HG02973 (cell line): ENCODE measurements at regions not wholly inside any gene's neighbourhood (a gene's known extent, or its start where the extent isn't known, plus 50 kb on each side); places are given as distances from the start of the nearest gene placed in this dataset.
"Not testable (repeated sequence)": the region's sequence is repeated elsewhere in the genome, so short reads cannot be mapped to it uniquely, and the experiment has no call there.

Experiments
- ATAC-seq: cut with Tn5 transposase; IDR thresholded peaks from one replicate; pipeline ENCODE4 v1.9.1; 2021; ENCODE audit warnings: moderate library complexity; ENCODE audit not compliant: unreplicated experiment

- ATAC-seq = no peak
These were observed 98.4 kb upstream of the C9orf72 start for GRCh38 chr9:27671636-27672035.

- no peak for ATAC-seq
These were observed 99.4 kb upstream of the C9orf72 start for GRCh38 chr9:27672718-27673117.

DNA sequence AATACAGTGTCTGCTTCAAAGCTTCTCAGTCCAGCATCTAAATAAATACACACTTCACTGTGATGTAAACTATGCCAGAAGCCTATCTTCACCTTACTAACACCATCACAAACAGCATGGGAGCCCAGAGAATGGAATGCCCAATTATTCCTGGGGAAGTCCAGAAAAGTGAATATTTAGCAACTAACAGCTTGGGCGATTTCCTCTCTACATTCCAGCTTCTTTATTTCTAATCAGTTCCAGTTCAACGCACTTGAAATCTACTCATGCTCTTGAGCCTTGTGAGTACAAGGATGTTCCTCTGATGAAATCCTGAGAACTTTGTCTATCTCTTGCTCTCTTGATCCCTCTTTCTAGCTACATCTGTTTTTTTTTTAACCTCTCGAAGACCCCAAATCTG, 100.4 kb upstream of the C9orf72 start:
- no peak for ATAC-seq

- no peak for ATAC-seq
These were observed 102.1 kb upstream of the C9orf72 start for GRCh38 chr9:27675354-27675753.

DNA sequence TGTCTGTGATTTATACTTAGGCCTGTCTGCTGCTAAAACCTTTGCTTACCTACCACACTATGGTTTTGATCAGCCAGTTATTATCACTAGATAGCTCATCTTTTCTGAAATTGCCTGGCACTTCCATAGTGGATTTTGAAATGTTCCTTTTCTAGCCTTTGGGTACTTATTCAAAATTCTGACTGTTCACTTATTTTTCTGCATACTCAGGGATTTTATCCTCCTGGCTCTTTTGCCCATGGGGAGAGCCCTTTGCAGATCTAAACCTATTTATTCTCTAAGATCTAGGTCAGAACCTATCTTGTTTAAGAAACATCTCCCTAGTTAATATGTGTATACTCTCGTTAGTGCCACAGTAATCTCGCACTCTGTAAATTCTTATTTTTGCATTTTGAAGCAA, 103.5 kb upstream of the C9orf72 start:
- ATAC-seq = no peak

DNA sequence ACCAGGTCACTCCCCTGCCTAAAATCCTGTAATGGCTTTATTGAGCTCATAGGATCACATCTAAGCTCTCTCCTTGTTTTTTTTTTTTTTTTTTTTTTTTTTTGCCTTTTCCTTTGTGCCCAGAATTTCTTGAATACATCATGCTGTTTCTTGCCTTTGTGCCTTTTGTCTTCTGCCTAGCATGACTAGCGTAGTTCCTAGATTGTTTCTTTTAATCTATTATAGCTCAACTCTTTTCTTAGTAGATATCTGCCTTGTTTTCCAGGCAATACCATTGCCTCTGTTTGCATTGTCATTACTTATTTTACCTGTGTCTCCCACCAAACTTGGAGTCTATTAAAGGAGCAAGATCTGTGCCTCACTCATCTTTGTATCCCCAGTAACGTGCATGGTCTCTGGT, 106.1 kb upstream of the C9orf72 start:
- no peak for ATAC-seq

DNA sequence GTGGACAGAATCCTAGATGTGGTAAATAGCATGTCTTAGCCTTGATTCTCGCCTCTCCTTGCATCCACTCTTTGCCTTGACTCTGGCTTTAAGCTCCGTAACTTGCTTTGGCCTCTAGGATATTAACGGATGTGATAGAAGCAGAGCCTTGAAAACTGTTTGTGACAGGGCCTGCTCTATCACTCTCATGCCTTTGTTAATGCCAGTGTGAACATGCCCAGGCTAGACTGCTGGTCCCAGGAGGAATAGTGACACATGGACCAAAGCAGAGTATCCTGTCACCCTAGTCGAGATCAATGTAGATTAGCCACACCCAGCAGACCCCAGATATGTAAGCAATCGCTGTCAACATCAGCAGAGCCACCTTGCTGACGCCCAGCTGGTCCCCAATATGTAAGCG, 109.9 kb upstream of the C9orf72 start:
- ATAC-seq = no peak

DNA sequence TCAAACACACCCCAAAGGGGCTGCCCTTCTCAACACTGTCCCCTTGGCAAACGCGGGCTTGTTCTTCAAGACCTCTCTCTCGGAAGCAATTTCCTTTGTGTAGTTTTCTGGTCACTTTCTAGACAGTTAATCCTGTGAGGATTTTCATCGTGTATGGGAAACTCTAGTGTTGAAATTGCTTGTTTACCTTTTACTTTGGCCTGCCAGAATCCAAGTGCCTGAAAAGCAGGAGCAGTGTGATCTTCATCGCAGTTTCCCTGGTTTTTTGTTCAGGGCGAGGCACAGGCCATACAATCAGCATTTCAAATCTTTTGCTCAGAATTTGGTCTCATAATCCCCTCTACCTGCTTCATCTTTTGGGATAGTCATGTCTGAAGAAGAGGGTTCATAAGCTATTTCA, 115.7 kb upstream of the C9orf72 start:
- no peak for ATAC-seq

DNA sequence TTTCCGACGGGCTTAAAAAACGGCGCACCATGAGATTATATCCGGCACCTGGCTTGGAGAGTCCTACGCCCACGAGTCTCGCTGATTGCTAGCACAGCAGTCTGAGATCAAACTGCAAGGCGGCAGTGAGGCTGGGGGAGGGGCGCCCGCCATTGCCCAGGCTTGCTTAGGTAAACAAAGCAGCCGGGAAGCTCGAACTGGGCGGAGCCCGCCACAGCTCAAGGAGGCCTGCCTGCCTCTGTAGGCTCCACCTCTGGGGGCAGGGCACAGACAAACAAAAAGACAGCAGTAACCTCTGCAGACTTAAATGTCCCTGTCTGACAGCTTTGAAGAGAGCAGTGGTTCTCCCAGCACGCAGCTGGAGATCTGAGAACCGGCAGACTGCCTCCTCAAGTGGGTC, 117.5 kb upstream of the C9orf72 start:
- not testable (repeated sequence) for ATAC-seq

- no peak for ATAC-seq
These were observed 126.3 kb upstream of the C9orf72 start for GRCh38 chr9:27699621-27700020.

- ATAC-seq = no peak
These were observed 127.7 kb upstream of the C9orf72 start for GRCh38 chr9:27701016-27701415.

DNA sequence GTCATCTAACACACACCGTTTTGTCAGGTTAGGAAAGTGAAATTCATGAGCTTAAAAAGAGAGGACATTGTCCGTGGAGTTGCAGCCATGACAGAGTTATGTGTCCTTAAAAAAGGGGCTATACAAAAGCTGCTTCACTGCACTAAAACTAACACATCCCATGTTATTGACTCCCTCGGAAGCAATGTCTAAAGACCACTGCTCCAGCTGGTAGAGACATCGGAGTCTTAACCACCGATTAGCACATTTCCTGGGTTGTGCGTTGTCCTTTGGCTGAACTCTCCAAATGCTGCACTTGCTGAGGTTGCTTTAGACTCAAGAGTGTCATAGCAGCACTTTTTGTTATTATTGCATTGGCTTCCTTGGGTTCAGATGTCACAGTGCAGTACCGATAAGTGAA, 128.3 kb upstream of the C9orf72 start:
- no peak for ATAC-seq

DNA sequence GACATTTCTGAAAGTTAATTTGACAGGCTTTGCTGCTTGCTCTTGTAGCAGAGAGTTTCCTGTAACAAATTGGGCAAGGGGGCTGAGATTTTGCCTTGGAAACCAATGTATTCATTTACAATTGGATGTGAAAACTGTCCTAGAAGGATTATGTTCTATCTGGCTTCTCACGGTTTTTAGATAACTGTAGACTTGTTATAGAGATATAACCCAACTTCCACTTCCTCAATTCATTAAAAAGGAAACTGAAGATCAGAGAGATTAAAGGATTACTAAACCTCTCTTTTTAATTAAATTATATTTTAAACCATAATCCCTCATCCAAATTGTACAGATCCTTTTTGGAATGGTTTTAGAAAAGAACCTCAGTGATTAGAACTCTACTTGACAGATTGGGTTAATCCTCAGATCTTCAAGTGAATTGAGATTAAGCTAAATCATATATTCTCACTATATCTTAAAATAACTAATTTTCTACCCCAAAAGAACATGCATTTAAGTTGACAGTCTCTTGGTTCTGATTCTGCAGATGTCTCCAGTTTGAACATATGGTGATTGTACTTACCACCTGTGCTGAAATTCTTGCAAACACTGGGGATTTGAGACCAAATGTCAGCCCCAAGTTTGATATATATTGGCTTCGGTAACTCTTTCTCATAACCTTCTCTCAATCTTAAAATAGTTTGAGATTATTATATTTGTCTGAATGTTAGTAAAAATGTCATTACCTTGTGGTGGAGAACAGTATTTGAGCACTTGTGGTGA, 130.1 kb upstream of the C9orf72 start:
- ATAC-seq = no peak

- no peak for ATAC-seq
These were observed 138.0 kb upstream of the C9orf72 start for GRCh38 chr9:27711241-27711640.

- no peak for ATAC-seq
These were observed 139.5 kb upstream of the C9orf72 start for GRCh38 chr9:27712806-27713205.

DNA sequence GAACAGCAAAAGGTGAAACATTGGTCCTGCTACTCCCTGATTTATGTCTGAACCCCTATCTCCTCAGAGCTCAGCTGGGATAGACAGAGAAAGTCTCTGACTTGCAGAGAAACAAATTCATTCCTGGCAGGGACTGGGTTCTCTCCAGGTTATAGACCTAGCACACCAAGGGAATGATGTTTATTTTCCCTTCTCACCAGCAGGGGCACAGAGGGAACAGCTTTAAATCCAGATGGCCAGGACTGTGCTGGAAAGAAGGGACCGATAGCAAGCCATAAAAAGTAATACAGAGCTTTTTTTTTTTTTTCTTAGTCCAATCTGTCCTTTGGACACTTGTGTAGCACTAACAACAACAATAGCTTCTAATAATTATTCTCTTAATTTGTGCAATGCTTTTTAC, 141.1 kb upstream of the C9orf72 start:
- no peak for ATAC-seq

- ATAC-seq = no peak
These were observed 142.4 kb upstream of the C9orf72 start for GRCh38 chr9:27715651-27716050.

GRCh38 chr9:27717991-27718390, 144.7 kb upstream of the C9orf72 start:
- ATAC-seq = no peak

DNA sequence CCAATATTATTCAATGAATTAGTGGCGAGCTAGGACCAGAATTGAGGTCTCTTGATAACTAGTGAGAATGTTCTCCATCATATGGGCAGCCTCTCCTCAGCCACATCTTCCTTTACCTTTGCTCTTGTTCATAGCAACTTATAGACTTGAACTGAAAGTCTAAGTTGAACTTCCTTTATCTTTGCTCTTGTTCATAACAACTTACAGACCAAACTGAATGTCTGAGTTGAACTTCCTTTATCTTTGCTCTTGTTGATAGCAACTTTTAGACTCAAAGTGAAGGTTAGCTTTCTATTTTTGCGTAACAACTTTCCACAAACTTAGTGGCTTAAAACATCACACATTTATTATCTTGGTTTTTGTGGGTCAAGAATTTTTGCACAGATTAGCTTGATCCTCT, 146.4 kb upstream of the C9orf72 start:
- ATAC-seq = no peak

DNA sequence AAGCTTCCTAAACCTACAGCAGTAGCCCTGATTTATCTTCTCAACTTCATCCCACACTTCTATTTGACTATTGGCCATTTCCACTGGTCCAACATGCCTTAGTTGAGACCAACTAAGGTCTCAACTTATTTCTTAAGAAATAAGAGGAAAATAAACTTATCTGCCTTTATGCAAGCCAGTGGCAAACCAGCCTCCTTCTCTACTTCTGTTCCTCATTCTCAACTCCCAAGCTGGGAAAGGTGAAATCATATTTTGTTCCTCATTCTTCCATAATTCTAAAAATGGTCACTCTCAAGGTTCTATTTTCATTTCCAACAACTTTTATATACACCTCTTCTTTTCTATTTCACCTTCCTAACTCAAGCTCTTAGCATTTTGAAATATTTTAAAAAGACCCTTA, 149.6 kb upstream of the C9orf72 start:
- no peak for ATAC-seq

DNA sequence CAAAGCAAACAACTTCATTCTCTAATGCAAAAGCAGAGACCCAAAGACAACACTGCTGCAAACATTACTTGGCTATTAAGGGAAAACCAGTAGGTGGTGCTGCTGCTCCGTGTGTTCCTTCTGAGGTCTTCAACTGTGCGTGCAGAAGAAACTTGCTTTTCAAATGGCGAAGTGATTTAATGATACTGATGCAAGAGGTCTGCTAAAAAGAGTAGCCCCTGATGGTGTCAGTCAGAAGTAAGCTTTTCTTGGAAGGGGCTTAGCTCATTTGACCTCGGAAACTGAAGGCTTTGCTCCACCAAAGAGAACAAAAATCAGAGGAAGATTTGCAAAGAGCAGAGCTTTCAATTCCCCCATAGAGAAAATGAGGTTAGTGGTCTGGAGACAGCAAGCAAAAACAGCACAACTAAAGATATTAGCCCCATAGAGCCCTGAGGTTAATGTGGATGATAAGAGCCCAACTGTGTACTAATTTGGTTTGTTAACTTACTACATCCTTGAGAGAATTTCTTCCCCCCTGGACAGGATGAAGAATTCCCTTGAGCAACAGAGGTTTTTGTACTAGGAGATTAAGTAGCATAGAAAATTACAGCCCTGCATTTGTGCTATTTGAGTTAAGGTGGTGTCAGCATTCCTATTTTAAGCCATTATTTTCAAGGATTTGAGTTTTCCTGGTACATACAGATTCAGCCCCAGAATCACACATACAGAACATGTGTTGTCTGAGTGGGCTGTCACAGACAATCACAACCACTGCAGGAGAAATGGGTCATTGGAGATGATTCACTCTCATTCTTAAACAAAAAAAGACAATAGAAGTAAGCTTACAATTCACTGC, 153.2 kb upstream of the C9orf72 start:
- peak; percentile 90 for ATAC-seq

DNA sequence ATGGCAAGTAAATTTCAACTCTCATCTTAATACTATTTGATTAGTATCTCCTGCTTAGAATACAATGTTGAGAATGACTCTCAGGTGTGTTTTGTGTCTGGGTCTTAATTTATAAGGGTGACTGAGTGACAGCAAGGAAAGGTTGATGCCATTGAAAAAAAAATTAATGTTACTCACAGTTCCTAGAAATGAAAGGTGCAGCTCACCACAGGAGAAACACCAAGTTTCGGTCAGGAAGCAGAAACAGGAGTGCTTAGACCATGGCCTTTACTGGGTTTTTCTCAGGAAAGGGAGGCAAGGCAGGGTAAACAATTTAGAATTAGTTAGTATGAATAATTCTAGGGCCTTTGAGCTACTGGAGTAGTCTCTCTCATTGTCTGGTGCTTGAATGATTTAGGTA, 159.2 kb upstream of the C9orf72 start:
- ATAC-seq = no peak
